DMS53 treated with DMSO at 0.1 percent for 48 hours (cell line): ENCODE measurements at regions not wholly inside any gene's neighbourhood (a gene's known extent, or its start where the extent isn't known, plus 50 kb on each side); places are given as distances from the start of the nearest gene placed in this dataset.
"Not testable (repeated sequence)": the region's sequence is repeated elsewhere in the genome, so short reads cannot be mapped to it uniquely, and the experiment has no call there.

Source experiments
- DNase-seq: peaks from one replicate; lab custom pipeline; 2025; ENCODE audit not compliant: unreplicated experiment; lab: John Stamatoyannopoulos, UW

DNA sequence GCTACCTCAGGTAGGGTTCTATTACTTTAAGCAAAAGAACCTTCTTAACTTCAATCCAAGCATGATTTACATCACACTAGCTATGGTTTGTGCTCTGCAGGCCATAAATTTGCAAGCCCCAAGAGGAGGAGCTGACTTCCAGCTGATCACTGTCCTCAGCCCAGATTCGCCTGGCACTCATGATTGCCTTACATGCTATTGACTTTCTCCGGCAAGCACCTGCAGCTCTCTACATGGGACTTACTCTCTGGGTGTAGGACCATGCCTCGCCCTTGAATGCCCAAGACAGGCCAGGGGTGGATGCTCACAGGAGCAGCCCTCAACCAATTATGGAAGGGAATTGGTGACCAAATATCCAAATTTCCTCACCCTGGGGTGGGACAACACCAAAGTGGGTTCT, 99.8 kb downstream of the ESM1 start:
- no peak for DNase-seq

DNA sequence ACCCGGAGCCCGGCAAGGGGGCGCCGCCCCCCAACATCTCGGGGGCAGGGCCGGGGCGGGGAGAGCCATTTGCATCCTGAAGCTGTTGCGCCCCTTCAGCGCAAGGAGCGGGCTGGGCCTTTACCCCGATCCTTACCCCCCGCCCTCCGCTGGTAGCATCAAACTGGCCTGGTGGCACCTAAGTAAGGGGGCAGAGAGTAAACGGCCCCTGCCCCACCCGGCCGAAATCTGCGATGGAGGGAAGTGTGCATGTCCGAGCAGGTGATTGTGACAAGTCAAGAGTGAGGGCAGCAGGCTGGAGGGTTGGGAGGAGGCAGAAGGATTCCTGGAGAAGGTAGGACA, 101.2 kb downstream of the ESM1 start:
- DNase-seq, result no peak

DNA sequence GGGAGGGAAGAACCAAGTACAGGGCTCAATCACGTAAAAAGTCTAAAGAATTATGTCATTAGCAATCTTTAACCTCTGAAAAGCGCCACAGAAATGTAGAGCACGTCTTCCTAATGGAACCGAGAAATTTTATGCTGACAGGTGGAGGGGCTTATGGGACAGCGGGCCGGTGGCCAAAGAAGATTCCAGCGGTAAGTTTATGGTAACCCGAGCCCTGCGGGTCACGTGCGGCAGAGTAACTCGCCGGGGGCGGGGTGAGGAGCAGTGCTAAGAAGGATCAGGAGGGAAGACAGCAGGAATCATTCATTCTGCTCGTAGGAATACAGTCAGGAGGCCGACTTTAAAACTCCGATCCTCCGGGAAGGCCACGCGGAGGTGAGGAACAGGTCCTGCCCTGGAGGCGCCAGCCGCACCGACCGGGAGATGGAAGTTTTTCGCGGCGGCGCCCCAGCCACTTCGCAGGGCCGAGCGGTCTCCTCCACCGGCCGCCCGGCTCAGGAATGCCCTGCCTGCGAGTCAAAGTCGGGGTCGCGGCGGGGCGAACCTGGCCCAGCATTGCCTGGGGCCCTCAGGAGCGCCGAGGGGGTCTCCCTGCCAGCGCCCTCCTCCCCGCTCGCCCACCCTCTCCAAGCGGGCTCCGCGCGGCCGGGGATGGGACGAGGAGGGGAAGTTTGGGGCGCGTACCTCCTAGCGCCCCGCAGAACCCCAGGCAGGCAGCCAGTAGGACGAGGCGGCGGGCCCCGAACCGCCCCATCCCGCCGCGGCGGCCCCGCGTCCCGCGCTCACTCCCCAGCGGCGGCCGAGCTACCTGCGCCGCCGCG, 101.8 kb downstream of the ESM1 start:
- DNase-seq, result peak; percentile 21

DNA sequence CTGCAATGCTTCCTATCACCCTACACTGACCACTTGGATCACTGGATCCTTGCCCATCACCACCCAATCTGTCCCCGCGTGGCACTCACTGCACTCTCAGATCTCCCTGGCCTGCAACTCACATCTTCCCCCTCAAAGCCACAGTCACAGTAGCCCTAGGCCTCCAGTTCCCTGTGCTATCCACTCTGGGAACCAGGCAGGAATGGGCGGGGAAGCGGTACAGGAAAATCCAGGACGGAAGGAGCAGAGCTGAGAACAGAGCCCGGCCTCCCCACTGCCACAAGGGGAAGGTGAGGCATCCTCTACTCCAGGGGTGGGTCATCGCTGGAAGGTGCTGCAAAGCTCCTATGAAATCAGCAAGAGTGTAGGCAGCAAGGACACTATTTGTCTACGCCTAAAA, 102.6 kb downstream of the ESM1 start:
- no peak for DNase-seq

DNA sequence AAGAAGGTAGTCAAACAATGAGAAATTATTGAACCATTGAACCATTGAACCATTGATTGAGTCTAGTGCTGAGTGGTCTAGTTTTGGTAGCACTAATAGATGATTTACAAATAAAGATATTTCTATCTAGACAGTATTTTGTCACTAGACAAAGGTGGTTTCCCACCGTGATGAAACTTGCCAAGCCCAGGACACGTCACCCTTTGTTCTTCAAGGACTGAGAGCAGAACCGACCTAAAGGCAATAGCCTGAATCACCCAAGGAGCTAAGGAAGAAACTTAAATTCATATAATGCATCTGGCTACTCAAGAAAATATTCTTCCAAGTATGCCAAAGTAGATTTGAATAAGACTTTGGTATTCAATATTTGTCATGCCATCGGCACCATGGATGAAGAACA, 103.3 kb downstream of the ESM1 start:
- DNase-seq, result no peak

DNA sequence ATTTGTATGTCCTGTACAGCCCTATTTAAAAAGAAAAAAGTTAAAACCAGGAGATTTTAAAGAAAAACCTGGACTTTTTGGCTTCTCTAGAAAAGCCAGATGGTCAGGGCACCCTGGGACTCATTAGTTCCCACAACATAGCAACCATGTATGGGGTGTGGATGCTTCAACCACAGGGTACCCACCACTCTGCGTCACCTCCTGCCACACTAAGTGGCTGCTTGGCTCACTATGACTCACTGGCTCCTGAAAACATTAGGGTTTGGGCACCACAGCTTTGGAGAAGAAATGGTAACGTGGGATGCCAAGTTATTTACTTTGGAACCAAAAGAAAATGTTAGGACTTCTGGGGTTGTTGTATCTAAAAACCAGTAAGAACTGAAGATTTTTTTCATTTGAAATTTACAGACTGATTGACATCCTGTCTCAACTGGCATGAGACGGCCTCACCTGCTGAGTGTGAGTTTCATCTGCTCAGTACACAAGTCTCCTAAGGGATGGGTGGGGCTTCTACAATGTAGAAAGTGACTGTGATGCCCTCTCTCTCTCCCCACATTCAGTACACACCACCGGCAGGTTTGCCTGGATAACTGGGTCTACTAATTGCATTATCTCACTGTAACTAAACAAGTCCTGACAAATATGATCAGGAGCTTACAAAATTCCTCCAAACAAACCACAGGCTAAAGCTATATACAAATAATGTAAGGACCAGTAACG, 103.9 kb downstream of the ESM1 start:
- DNase-seq, result no peak

DNA sequence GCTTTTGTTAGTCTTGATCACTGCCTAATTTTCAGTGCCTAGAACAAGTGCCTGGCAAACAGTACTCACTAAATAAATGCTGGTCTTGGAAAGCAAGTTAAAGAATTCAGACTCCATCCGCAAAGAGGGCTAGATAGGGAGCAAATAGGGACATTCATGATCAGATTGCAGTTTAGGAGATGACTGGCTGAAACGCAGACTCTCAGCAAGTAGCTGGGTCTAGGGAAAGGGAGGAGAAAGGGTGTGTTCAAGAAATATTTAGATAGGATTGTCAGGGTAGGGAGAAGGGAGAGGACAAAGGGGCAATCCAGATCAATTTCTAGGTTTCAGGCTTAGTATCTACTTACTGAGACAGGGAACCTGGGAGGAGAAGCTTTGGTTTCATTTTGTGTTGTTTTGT, 108.4 kb downstream of the ESM1 start:
- DNase-seq, result no peak

DNA sequence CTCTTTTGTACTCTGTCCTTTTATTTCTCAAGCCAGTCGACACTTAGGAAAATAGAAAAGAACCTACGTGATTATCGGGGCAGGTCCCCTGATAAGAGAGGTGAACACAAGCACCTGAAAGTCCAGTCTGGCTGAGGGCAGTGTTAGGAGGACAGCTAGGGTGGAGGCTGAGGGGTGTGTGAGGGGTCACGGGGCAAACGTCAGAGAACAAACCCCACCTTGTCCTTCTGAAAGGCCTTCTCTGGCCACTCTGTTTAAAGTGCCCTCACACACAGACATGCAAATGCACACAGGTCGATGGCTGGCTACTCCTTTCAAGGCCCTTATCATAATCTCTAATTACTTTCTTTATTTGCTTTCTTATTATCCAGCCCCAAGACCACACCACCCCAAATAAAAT, 108.8 kb downstream of the ESM1 start:
- DNase-seq, result no peak

DNA sequence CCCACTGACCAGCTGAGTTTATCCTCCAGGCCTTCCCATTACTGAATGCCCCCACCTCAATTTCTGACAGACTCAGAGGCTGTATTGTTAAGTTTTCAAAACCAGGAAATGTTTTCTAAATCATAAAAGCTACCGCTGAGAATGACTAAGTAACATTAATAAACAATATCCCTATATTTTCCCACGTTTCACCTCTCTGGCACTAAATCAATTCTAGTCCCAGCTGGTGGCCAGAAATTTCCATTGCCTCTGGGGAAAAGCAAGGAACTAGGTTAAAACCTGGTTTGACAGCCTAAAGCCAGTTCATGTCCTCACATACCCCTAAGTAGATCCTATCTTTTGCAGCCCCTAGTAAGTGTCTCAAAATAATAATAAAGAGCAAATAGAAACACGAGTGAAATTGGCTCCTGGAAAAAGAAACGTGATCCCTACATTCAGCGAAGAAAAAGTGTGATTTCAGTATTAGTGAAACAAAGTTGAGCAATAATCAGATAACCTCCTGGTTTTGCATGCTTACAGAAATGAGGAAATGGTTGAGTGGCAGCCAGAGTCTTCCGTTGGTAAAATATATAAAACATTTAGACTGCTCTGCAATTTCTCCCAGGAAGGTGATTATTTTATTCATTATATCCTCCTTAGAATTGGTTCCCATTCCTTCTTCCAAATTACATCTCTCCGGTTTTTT, 110.9 kb downstream of the ESM1 start:
- no peak for DNase-seq

DNA sequence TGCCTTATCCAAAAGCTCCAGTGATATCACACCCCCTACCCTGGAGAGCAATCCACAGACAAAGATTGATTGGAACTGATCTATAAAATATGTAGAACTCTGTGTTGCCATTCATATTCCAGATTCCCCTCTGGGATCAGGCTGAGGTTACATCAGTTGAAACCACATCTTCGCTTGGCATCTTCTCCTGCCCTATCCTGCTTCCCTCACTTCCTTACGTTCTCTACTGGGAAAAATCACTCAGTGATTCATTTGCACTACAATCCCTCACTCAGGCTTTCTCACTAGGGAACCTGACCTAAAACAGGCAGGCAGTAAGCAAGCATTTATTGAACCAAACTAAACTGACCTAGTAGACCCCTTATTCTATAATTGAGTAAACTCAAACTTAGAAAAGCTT, 111.7 kb downstream of the ESM1 start:
- DNase-seq, result no peak

DNA sequence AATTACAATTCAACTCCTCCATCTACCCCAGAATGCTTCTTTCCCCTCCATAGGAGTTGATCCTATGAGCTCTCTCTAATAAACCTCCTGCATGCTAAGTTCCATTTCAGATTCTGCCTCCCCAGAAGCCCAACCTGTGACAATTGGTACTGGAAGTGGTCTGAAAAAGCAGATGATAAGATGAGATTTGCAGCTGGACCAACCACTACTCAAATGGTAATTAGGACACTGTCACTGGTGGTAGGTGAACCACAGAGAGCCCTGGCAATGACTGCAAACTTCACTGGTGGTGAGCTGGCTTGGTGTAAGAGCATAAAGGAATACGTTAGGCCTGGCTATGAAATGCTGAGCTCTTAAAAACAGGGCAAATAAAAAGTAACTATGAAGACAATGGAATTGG, 112.6 kb downstream of the ESM1 start:
- DNase-seq, result no peak

DNA sequence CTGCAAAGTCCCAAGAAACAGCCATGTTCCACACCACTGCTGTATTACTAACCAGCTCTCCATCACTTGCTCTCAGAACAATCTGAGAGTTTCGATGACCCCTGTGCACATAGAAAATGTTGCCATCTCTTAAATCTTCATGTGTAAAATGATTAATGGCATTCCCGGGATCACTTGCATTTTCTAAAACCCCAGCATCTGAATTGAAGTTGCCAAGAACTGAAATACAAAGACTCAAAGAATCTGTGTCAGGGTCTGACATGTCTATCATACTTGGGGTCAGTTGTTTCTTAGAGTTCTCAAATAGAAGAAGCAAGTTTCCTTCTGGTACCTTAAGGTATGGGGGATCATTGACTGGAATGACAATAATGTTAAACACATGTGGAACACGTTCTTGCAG, 115.1 kb downstream of the ESM1 start:
- DNase-seq, result no peak

DNA sequence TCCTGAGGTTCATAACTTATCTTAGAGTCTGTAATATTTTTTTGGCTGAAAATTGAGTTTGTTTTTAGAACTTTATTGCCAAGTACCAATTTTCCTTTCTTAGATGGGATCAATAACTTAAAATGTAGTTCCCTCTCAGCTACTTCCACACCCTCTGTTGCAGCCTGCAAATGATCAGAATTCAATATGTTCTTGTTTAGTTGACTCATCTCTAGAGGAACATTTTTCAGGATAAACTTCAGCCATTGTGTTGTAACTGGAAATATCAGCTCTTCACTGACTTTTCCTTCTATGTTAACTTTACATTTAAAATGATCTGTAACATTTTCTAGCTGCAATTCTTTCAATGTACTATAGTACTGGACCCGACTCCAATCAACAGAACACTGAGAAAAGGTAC, 115.7 kb downstream of the ESM1 start:
- DNase-seq, result no peak

DNA sequence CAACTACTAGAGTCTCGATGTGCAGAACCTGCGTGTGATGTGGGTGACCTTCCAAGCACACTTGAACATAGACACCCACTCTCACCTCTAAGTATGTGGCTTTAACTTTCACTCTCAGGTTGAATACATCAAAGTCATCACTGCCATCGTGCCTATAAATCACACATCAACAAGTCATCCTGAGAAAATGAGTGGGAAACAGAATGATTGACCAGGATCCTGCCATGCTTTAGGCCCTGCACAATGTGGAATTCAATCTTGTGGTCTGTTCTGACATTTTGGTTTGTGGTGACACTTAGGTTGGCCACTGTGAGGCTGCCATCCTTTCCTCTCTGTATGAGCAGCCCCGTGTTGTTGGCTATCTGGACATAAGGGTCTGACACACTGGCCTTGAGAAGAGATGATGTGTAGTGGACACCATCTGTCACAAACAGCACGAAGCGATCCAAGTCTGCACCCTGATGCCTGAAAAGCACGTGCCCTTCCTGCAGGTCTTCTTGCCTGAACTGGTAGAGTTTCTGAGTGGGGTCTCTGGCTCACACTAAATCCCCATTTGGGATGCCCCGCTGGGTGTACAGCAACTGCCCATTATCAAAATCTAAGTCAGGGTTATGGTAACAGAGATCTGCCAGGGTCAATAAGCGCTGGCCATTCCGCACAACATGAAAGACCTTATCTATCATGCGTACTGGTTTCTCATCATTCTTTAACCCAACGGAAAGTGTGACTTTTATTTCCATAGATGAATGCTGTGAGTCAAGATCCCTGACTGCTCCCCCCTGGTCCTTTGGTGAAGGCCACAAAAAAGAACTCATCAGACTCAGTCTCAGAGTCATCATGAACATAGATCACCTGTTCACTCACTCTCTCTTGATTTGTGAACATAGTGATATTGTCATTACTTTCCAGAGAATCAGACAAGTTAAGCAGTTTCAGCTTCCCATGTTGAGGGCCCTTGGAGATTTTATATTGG, 116.6 kb downstream of the ESM1 start:
- no peak for DNase-seq

DNA sequence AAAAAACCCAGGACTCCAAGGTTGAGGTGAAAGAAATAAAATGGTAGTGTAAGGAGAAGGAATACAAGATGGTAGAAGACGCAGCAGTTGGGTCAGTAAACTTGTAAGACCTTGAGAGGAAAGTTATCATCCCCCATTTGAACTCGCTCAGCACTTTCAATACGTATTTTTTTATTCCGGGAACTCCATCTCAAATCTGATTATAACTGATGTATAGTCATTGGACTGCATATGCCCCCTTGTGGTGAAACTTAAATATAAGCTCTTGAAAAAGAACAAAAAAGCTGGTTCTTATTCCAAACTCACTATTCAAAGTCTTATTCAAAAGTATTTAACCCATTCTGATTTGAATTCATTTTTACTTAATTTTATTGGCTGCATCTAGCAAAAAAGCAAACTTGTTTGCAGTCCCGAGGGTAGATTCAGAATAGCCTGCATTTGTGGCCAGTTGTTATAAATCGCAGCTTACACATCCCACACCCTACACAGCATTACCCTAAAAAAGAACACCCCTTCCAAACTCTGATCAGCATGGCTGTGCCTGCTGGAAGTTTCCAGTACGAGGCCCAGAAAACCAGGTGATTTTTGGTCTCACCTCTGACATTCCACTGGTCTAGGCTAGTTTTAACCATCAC, 118.0 kb downstream of the ESM1 start:
- DNase-seq, result peak; percentile 64

DNA sequence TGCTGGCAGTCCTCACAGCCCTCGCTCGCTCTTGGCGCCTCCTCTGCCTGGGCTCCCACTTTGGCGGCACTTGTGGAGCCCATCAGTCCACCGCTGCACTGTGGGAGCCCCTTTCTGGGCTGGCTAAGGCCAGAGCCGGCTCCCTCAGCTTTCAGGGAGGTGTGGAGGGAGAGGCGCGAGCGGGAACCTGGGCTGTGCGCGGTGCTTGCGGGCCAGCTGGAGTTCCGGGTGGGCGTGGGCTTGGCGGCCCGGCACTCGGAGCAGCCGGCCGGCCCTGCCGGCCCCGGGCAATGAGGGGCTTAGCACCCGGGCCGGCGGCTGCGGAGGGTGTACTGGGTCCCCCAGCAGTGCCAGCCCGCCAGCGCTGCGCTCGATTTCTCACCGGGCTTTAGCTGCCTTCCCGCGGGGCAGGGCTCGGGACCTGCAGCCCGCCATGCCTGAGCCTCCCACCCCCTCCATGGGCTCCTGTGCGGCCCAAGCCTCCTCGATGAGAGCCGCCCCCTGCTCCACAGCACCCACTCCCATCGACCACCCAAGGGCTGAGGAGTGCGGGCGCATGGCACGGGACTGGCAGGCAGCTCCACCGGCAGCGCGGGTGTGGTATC, 120.4 kb downstream of the ESM1 start:
- not testable (repeated sequence) for DNase-seq

DNA sequence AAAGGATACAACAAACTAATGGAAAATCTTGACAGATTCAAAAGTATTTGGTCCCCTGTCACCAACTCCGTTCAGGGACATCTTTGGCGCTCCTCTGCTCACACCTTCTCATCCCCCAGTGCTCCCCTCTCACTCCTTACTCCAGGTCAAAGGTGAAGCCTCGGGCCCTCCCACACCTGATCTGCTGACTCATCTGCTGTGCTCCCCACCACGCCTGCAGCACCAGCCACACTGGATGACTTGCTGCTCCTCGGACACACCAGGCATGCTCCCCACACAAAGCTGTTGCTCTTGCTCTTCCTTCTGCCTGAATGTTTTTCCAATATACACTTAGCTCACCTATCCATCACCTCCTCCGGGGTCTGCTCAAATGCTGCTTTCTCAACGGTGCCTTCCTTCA, 123.4 kb downstream of the ESM1 start:
- no peak for DNase-seq

DNA sequence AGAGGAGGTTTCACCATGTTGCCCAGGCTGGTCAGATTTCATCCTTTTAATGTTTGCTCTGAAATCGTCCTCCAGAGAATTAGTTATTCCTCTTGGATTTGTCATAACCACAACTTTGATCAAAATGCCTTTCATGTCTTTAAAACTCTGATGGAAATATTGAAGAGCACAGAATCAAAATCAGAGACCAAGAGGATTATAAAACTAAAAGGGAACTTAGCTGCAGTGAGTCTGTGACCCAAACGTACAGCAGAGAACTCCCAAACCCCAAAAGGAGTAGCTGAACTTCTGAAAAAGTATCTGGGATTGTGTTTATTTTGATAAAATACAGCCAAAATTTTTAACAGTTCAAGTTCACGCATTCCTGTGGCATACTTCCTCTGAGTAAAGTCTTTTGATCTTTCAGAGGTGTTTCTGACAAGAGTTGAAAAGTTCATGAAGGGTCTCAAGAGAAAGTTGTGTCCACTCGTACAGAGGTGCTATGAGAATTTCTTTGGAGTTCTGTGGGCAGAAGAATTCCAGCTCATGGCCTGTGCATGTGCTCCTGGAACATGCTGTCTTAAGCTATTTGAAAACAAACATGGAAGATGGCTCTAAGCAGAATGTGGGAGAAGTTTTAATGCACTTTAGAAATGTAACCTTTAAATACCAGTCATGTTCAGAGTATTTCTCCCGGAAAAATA, 124.0 kb downstream of the ESM1 start:
- no peak for DNase-seq

DNA sequence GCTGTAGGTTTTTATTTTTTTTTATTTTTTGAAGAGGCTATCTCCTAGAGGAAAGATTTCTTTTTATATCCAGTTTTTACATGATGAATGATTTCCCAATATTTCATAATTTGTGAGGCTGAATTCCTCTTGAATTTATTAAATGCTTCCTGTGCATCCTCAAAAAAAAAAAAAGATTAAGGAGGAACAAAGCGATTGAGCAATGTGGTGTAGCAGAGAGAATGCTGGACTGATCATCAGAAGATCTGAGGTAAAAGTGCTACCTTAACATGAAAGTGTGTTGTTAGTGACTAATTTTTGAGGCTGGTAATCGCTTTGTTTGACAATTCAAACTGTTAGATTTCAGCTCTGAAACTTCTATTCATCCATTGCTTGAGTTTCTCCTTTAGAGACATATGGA, 125.1 kb downstream of the ESM1 start:
- DNase-seq, result no peak

DNA sequence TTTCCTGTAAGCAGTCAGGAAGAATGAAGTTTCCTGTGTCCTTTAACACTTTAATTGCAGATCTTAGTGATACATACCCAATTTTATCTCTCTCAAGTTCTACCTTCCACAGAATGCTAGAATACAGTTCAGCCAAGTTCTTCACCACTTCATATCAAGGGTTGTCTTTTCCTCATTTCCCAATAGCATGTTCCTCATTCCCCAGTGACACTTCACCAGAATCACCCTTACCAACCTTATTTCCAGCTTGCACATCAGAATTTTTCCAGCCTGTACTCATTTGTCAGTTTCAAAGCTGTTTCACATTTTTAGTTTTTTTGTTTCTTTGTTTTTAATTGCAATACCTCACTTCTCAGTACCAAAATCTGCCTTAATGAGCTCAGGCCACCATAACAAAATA, 126.1 kb downstream of the ESM1 start:
- DNase-seq, result no peak
